Putamen (tissue), 1 donor: ENCODE measurements at regions not wholly inside any gene's neighbourhood (a gene's known extent, or its start where the extent isn't known, plus 50 kb on each side); places are given as distances from the start of the nearest gene placed in this dataset.

Experiments
- DNase-seq: peaks from one replicate; pipeline ENCODE4 v3.0.0-alpha.2; 2016; ENCODE audit warnings: low spot score

DNA sequence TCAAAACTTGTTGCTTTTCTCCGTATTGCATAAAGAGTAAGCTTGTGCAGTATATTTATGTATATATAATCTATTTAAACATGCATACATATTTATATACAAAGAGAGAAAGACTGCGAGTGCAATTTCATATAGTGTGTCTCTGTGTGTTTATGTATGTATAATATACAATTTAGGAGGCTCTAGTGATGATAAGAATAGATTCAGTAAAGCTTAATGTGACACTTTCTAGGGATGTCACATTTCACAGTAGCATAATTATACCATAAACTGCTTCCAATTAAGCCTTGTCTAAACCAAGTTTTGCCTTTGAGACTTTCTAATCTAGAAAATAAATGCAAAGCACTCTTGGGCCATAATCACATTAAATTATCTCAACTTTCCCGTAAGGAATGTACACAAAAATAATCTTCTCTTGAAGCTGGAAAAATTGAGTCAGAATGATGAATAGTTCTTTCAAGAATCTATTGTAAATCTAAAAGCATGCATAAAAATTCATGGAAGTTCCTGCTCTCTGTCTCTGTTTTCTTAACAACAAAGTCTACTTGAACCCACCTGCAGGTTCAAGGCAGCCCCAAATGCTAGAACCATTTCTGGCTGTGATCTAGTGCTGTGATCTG, 114.1 kb upstream of the NPY2R start:
- no peak for DNase-seq

DNA sequence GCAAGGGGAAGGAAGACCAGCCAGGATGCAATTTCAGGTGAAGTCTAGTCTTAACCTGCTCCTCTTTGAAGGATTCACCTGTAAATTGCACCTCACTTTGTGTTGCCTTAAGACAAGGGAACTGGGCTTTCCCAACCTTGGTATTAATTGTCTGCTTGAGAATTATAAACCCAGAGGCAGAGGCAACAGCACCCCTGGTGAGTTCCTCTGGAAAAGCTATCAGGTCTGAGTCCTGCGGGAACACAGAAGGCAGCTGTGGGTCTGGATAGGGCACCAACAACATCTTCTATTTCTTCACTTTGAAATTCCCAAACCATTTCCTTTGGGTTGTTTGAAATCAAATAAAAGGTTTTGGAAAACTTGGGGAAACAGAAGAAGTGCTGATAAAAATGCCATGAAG, 109.2 kb upstream of the NPY2R start:
- DNase-seq = no peak

DNA sequence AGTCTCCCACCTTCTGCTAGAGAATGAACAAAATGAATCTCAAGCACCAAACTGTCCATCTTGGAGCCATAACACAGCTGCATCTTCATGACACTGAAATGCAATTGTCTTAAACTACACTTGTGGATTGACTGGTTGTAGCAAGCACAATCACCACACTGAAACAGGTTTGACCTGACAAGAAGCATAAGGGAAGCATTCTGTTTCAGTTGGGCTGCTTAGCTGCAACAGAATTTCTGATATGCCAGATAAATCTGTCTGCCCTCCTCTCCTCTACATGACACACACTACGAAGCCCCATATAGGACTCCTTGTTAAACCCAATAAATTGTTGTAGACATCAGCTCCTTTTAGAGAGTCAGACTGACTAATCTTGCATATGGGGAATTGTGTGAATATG, 101.8 kb upstream of the NPY2R start:
- no peak for DNase-seq

DNA sequence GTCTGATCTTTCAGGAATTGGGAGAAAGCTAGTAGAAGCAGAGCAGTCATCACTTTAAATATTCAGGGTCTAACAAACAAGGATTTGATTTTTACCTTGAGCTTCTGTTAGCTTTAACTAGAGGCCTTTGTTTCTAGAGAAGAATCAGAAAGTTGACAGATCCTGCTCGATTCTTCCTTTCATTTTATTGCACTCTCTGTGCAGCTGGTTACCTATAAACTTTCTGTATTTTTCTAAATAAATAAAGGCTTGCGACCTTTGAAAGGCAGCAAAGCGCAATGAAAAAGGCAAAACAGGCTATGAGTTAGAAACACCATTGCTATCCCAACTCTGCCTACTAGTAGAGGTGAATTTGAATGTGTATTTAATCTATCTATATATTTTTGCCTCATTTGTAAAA, 101.4 kb upstream of the NPY2R start:
- no peak for DNase-seq

DNA sequence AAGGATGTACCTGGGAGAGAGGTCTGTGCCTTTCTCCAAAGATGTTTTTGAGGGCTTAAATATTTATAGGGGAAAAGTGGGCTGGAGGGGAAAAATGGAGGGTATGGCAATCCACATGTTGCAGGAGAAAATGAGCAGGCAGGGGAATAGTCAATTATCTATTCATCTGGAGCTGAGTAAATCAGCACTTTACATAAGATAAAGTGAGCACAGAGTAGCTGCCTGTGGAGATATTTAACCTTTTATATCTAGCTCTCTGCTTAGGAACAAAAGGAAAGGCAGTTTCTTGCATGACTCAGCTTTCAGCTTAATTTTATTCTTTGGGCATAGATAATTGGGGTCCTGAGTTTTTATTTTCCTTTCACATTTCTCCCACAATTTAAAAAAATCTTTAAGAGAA, 93.6 kb upstream of the NPY2R start:
- DNase-seq = no peak

DNA sequence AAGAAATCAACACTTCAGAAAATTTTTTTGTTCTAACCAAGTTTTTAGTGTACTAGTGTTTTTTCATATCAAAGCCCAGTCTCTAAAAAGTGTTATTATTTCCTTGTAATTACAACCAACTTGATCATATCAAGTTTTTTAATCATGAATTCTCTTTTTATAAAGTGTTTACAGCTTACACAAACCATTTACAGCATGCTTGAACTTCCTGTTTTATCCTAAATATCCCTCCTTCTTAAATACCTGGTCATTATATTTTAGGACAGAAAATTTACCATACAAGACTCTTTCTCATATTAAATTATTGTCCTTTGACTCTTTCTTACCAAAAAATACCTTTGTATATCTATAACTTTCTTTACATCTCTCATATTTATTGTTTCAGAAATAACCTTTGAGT, 89.4 kb upstream of the NPY2R start:
- no peak for DNase-seq

GRCh38 chr4:155120536-155120935, 87.9 kb upstream of the NPY2R start:
- no peak for DNase-seq

GRCh38 chr4:155122382-155122781, 86.1 kb upstream of the NPY2R start:
- no peak for DNase-seq

DNA sequence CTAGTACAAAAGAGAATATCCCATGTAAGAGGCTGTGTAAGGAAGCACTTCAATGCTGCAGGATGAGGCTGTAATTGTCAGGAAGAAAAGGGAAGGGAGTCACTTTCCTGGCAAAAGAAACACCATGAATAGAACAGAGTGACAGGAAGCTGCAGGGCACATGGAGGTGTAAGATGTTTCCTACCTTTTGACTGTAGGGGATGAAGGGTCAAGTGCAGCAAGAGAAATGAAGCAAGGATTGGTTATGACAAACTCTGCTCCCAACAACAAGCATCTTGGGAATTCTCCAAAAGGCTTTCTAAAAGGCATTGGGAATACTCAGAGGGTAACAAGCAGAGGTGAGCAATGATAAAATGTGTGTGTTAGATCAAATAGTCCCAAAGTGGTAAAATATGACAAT, 74.3 kb upstream of the NPY2R start:
- DNase-seq = no peak

GRCh38 chr4:155140889-155141288, 67.5 kb upstream of the NPY2R start:
- no peak for DNase-seq

- no peak for DNase-seq
Measured at GRCh38 chr4:155143512-155143911, 64.9 kb upstream of the NPY2R start.
